HFFc6 (cell line): ENCODE measurements at regions not wholly inside any gene's neighbourhood (a gene's known extent, or its start where the extent isn't known, plus 50 kb on each side); places are given as distances from the start of the nearest gene placed in this dataset.

Experiments used
- DNase-seq: peaks from one replicate; pipeline ENCODE4 v3.0.0-alpha.2; 2018
- H3K27ac Mint-ChIP-seq: 2 replicates; pipeline ENCODE4 v1.8.0; 2020; ENCODE audit warnings: mild to moderate bottlenecking, mixed read lengths
- H3K27me3 Mint-ChIP-seq: 2 replicates; pipeline ENCODE4 v1.8.0; 2021; ENCODE audit warnings: mild to moderate bottlenecking, moderate library complexity, mixed read lengths; ENCODE audit not compliant: insufficient read depth
- H3K36me3 Mint-ChIP-seq: 2 replicates; pipeline ENCODE4 v1.8.0; 2021; ENCODE audit warnings: low read depth, mixed read lengths
- H3K4me1 Mint-ChIP-seq: 2 replicates; pipeline ENCODE4 v1.8.0; 2020; ENCODE audit warnings: low read depth, mixed read lengths
- H3K4me3 Mint-ChIP-seq: 2 replicates; pipeline ENCODE4 v1.8.0; 2020; ENCODE audit warnings: mild to moderate bottlenecking, moderate library complexity, mixed read lengths
- H3K9me3 Mint-ChIP-seq: 2 replicates; pipeline ENCODE4 v1.8.0; 2020; ENCODE audit warnings: mild to moderate bottlenecking, mixed read lengths
- TF ChIP-seq, protein P1 (sequence below): fragments of 200-600 bp; sonication (generic); IDR thresholded peaks from 2 replicates; pipeline ENCODE4 v1.5.0; 2021; ENCODE audit warnings: antibody characterized with exemption, mild to moderate bottlenecking

DNA sequence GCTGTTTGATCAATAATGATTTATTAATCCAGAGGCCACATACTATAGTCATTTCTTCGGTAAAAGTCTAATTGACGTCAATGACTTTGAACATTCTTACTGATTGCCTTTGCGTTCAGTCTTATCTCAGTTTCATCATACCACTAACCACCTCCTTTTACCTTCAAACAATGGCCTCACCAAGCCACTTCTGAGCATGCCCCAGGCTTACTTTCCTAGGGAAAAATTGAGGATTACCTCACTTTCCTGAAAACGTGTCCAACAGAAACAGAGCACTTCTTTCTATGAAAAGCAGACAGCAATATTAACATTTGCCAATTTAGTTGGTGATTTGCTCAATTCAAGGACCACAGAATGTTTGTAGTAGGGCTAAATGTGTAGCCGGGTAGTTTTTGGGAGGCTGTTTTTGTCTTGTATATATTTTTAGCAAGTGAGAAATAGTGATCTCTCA, 157.6 kb downstream of the KLF5 start:
- no peaks in the 10 kb centered on the region for H3K9me3 Mint-ChIP-seq
- no peak for DNase-seq
- peaks cover 60% of the 10 kb centered on the region for H3K4me1 Mint-ChIP-seq
- peak overlapping the region; percentile 48; the same call in 1 of the 2 replicates for H3K27ac Mint-ChIP-seq
- H3K27me3 Mint-ChIP-seq: no peaks in the 10 kb centered on the region
- peak overlapping the region; percentile 59; the same call in 1 of the 2 replicates for H3K4me3 Mint-ChIP-seq
- H3K36me3 Mint-ChIP-seq: peaks cover 7% of the 10 kb centered on the region
- TF ChIP-seq, protein P1, sequence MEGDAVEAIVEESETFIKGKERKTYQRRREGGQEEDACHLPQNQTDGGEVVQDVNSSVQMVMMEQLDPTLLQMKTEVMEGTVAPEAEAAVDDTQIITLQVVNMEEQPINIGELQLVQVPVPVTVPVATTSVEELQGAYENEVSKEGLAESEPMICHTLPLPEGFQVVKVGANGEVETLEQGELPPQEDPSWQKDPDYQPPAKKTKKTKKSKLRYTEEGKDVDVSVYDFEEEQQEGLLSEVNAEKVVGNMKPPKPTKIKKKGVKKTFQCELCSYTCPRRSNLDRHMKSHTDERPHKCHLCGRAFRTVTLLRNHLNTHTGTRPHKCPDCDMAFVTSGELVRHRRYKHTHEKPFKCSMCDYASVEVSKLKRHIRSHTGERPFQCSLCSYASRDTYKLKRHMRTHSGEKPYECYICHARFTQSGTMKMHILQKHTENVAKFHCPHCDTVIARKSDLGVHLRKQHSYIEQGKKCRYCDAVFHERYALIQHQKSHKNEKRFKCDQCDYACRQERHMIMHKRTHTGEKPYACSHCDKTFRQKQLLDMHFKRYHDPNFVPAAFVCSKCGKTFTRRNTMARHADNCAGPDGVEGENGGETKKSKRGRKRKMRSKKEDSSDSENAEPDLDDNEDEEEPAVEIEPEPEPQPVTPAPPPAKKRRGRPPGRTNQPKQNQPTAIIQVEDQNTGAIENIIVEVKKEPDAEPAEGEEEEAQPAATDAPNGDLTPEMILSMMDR: no peak

DNA sequence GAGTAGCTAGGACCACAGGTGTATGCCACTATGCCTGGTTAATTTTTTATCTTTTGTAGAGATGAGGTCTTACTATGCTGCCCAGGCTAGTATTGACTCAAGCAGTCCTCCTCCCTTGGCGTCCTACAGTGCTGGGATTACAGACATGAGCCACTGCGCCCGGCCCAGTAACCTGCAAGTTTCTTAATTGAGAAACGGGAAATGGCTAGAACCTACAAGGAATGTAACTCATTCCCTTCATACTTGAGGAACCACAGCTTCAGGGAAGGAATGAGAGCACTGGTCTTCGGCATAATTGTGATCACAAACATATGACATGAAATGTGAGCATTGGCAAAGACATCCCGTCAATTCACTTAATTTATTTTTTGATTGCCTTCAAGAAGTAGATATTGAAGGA, 157.0 kb downstream of the KLF5 start:
- H3K27me3 Mint-ChIP-seq: no peaks in the 10 kb centered on the region
- H3K4me3 Mint-ChIP-seq: peak overlapping the region; percentile 59
- peak overlapping the region; percentile 48 for H3K27ac Mint-ChIP-seq
- H3K4me1 Mint-ChIP-seq: peaks cover 60% of the 10 kb centered on the region
- TF ChIP-seq, protein P1: no peak
- DNase-seq: peak; percentile 58
- H3K36me3 Mint-ChIP-seq: peaks cover 7% of the 10 kb centered on the region
- H3K9me3 Mint-ChIP-seq: no peaks in the 10 kb centered on the region

DNA sequence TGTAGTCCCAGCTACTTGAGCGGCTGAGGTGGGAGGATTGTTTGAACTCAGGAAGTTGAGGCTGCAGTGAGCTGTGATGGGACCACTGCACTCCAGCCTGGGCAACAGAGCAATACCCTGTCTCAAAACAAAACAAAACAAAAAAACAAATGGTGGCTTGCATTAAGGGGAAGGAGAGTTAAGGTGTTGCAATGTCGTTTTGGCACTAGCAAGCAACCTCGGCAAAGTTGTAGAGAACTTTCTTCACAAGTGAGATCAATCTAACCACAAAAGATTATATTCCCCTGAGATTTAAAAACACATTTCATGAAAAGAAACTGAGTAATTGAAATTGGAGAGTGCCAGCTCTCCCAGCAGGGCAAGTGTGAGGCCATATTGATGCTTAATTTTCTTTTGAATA, 153.7 kb downstream of the KLF5 start:
- TF ChIP-seq, protein P1: no peak
- no peak overlapping the region for H3K4me3 Mint-ChIP-seq
- peaks cover 55% of the 10 kb centered on the region for H3K4me1 Mint-ChIP-seq
- peaks cover 7% of the 10 kb centered on the region for H3K36me3 Mint-ChIP-seq
- no peak for DNase-seq
- H3K27me3 Mint-ChIP-seq: no peaks in the 10 kb centered on the region
- no peaks in the 10 kb centered on the region for H3K9me3 Mint-ChIP-seq
- H3K27ac Mint-ChIP-seq: no peak overlapping the region

DNA sequence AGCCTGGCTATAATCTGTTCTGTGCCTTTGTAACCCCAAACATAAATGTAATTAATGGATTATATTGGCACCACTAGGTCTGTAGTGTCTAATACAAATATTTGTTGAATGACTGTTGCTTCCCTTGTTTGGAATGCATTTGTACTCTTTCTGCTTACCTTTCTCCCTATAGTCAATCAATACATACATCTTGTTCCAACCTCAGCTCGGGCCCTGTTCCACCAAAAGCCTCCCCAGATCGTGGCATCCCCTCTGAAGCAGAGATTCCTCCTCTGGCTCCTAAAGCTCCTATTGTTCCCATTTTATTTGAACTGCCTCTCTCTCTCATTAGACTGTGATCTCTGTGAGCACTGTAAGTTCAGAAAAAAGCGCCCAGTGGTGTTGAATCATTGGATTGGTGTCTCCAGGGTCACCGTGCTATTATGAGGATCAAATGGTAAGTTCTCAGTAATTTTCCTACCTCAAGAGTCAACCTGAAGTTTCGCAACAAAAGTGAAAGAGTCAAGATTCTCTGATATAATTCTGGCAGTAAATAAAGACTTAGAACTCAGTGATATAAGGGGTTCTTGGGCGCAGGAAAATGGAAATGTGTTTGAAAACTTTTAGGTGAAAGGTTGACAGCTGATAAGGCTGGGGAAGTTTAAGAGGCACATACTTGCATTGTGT, 151.5 kb downstream of the KLF5 start:
- Mint-ChIP-seq H3K9me3 (no peaks in the 10 kb centered on the region), H3K27me3 (no peaks in the 10 kb centered on the region), H3K36me3 (peaks cover 7% of the 10 kb centered on the region), H3K4me1 (peaks cover 37% of the 10 kb centered on the region), H3K4me3 (peak overlapping the region; percentile 45), H3K27ac (peak overlapping the region; percentile 71)
- no peak for DNase-seq
- TF ChIP-seq, protein P1: no peak

DNA sequence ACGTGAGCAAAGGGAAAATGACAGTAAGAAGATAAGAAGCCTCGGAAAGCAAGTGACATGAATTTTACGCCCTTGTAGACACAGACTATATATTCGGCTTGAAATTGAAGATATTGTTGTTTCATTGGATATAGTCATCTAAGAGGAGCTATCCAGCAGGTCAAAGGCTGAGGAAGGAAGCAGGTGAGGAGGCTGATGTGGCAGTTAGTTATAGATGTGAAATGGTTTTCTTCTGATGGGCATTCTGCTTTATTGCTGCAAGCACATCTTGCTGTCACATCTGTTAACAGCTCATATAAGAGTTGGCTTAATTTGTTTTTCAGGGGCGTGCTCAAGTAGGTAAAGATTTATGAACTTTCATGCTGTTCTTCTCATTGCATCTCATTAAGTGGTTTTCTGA, 146.1 kb downstream of the KLF5 start:
- DNase-seq: no peak
- no peak overlapping the region for H3K4me3 Mint-ChIP-seq
- TF ChIP-seq, protein P1: no peak
- no peaks in the 10 kb centered on the region for H3K36me3 Mint-ChIP-seq
- H3K4me1 Mint-ChIP-seq: peaks cover 41% of the 10 kb centered on the region
- no peak overlapping the region for H3K27ac Mint-ChIP-seq
- H3K9me3 Mint-ChIP-seq: no peaks in the 10 kb centered on the region
- H3K27me3 Mint-ChIP-seq: no peaks in the 10 kb centered on the region
